ENCODE measurements at regions not wholly inside any gene's neighbourhood (a gene's known extent, or its start where the extent isn't known, plus 50 kb on each side); places are given as distances from the start of the nearest gene placed in this dataset.

GRCh38 chr5:119833176-119833575 lies 203.8 kb downstream of the FAM170A start:
- WGBS (ENCODE audit: extremely low coverage, insufficient coverage, insufficient read length), result no CpG with 5 or more reads among the region's 4 CpGs
- Histone ChIP-seq H3K4me1 (ENCODE audit: control insufficient read depth in 1 of 2, insufficient read depth in 2 of 2, low read length in 2 of 2) (no peaks in the 10 kb centered on the region), H3K4ac (ENCODE audit: low read depth, low read length) (no peak overlapping the region), H3K18ac (ENCODE audit: low read length) (no peak overlapping the region), H3K27ac (ENCODE audit: low read depth, low read length) (no peak overlapping the region), H4K8ac (ENCODE audit: low read depth, low read length) (no peak overlapping the region), H3K9me3 (ENCODE audit: insufficient read depth, low read depth, low read length) (no peaks in the 10 kb centered on the region), H3K27me3 (ENCODE audit: insufficient read depth, low read length) (no peaks in the 10 kb centered on the region), H2BK120ac (ENCODE audit: insufficient read depth, low read length, poor library complexity) (no peak overlapping the region), H3K36me3 (ENCODE audit: control insufficient read depth in 1 of 2, insufficient read depth in 2 of 2, low read length in 2 of 2) (no peaks in the 10 kb centered on the region), H3K4me3 (ENCODE audit: low read depth, low read length) (no peak overlapping the region), H3K9ac (ENCODE audit: low read length) (no peak overlapping the region), H4K91ac (ENCODE audit: low read depth, low read length) (no peak overlapping the region), H2BK12ac (ENCODE audit: low read length) (no peak overlapping the region), H2AFZ (ENCODE audit: insufficient read depth, low read length, poor library complexity) (no peak overlapping the region), H3K14ac (ENCODE audit: low read length) (no peak overlapping the region), H2AK5ac (ENCODE audit: low read length) (no peak overlapping the region), H2BK5ac (ENCODE audit: low read depth, low read length, poor library complexity) (no peak overlapping the region), H3K79me1 (ENCODE audit: low read length) (no peaks in the 10 kb centered on the region), H3K23ac (ENCODE audit: low read length) (no peak overlapping the region), H3K79me2 (ENCODE audit: control insufficient read depth, insufficient read depth, low read length, poor library complexity) (no peaks in the 10 kb centered on the region), H3K4me2 (ENCODE audit: low read length) (no peak overlapping the region), H4K12ac (ENCODE audit: low read depth, low read length) (no peak overlapping the region)
- no peak for DNase-seq

GRCh38 chr5:119840175-119840574 lies 210.8 kb downstream of the FAM170A start:
- H3K4me3 ChIP-seq (ENCODE audit: low read depth, low read length), result no peak overlapping the region
- no peak for DNase-seq
- no peak overlapping the region for H3K4ac ChIP-seq (ENCODE audit: low read depth, low read length)
- no peaks in the 10 kb centered on the region for H3K79me1 ChIP-seq (ENCODE audit: low read length)
- H4K91ac ChIP-seq (ENCODE audit: low read depth, low read length), result no peak overlapping the region
- H3K14ac ChIP-seq (ENCODE audit: low read length), result no peak overlapping the region
- no peaks in the 10 kb centered on the region for H3K79me2 ChIP-seq (ENCODE audit: control insufficient read depth, insufficient read depth, low read length, poor library complexity)
- H2BK120ac ChIP-seq (ENCODE audit: insufficient read depth, low read length, poor library complexity), result no peak overlapping the region
- no peak overlapping the region for H3K23ac ChIP-seq (ENCODE audit: low read length)
- H3K9ac ChIP-seq (ENCODE audit: low read length), result no peak overlapping the region
- H3K36me3 ChIP-seq (ENCODE audit: control insufficient read depth in 1 of 2, insufficient read depth in 2 of 2, low read length in 2 of 2), result no peaks in the 10 kb centered on the region
- H4K12ac ChIP-seq (ENCODE audit: low read depth, low read length), result no peak overlapping the region
- H3K27me3 ChIP-seq (ENCODE audit: insufficient read depth, low read length), result no peaks in the 10 kb centered on the region
- H3K9me3 ChIP-seq (ENCODE audit: insufficient read depth, low read depth, low read length), result no peaks in the 10 kb centered on the region
- no peak overlapping the region for H2BK5ac ChIP-seq (ENCODE audit: low read depth, low read length, poor library complexity)
- no peak overlapping the region for H2BK12ac ChIP-seq (ENCODE audit: low read length)
- H2AK5ac ChIP-seq (ENCODE audit: low read length), result no peak overlapping the region
- H3K4me1 ChIP-seq (ENCODE audit: control insufficient read depth in 1 of 2, insufficient read depth in 2 of 2, low read length in 2 of 2), result no peaks in the 10 kb centered on the region
- no peak overlapping the region for H3K27ac ChIP-seq (ENCODE audit: low read depth, low read length)
- no peak overlapping the region for H3K4me2 ChIP-seq (ENCODE audit: low read length)
- H4K8ac ChIP-seq (ENCODE audit: low read depth, low read length), result no peak overlapping the region
- no peak overlapping the region for H2AFZ ChIP-seq (ENCODE audit: insufficient read depth, low read length, poor library complexity)
- H3K18ac ChIP-seq (ENCODE audit: low read length), result no peak overlapping the region

- no peak overlapping the region for H3K18ac ChIP-seq (ENCODE audit: low read length)
- no peak overlapping the region for H4K12ac ChIP-seq (ENCODE audit: low read depth, low read length)
- no peak overlapping the region for H2AK5ac ChIP-seq (ENCODE audit: low read length)
- H3K79me1 ChIP-seq (ENCODE audit: low read length), result no peaks in the 10 kb centered on the region
- no CpG with 5 or more reads among the region's 2 CpGs for WGBS (ENCODE audit: extremely low coverage, insufficient coverage, insufficient read length)
- no peak overlapping the region for H3K4me2 ChIP-seq (ENCODE audit: low read length)
- no peak overlapping the region for H3K4ac ChIP-seq (ENCODE audit: low read depth, low read length)
- no peak overlapping the region for H3K23ac ChIP-seq (ENCODE audit: low read length)
- no peaks in the 10 kb centered on the region for H3K9me3 ChIP-seq (ENCODE audit: insufficient read depth, low read depth, low read length)
- no peaks in the 10 kb centered on the region for H3K4me1 ChIP-seq (ENCODE audit: control insufficient read depth in 1 of 2, insufficient read depth in 2 of 2, low read length in 2 of 2)
- H2BK5ac ChIP-seq (ENCODE audit: low read depth, low read length, poor library complexity), result no peak overlapping the region
- no peak overlapping the region for H4K8ac ChIP-seq (ENCODE audit: low read depth, low read length)
- no peak overlapping the region for H3K14ac ChIP-seq (ENCODE audit: low read length)
- no peak overlapping the region for H3K27ac ChIP-seq (ENCODE audit: low read depth, low read length)
- no peak overlapping the region for H3K4me3 ChIP-seq (ENCODE audit: low read depth, low read length)
- H3K27me3 ChIP-seq (ENCODE audit: insufficient read depth, low read length), result no peaks in the 10 kb centered on the region
- no peak overlapping the region for H4K91ac ChIP-seq (ENCODE audit: low read depth, low read length)
- H2BK12ac ChIP-seq (ENCODE audit: low read length), result no peak overlapping the region
- no peak overlapping the region for H2AFZ ChIP-seq (ENCODE audit: insufficient read depth, low read length, poor library complexity)
- no peak overlapping the region for H2BK120ac ChIP-seq (ENCODE audit: insufficient read depth, low read length, poor library complexity)
- H3K79me2 ChIP-seq (ENCODE audit: control insufficient read depth, insufficient read depth, low read length, poor library complexity), result no peaks in the 10 kb centered on the region
- no peak for DNase-seq
- H3K36me3 ChIP-seq (ENCODE audit: control insufficient read depth in 1 of 2, insufficient read depth in 2 of 2, low read length in 2 of 2), result no peaks in the 10 kb centered on the region
- no peak overlapping the region for H3K9ac ChIP-seq (ENCODE audit: low read length)
These were observed 222.8 kb downstream of the FAM170A start for GRCh38 chr5:119852140-119852539.

- Histone ChIP-seq H3K23ac (ENCODE audit: low read length) (no peak overlapping the region), H2AFZ (ENCODE audit: insufficient read depth, low read length, poor library complexity) (no peak overlapping the region), H3K4me3 (ENCODE audit: low read depth, low read length) (no peak overlapping the region), H3K4me2 (ENCODE audit: low read length) (no peak overlapping the region), H4K91ac (ENCODE audit: low read depth, low read length) (no peak overlapping the region), H3K4me1 (ENCODE audit: control insufficient read depth in 1 of 2, insufficient read depth in 2 of 2, low read length in 2 of 2) (no peaks in the 10 kb centered on the region), H2BK120ac (ENCODE audit: insufficient read depth, low read length, poor library complexity) (no peak overlapping the region), H3K18ac (ENCODE audit: low read length) (no peak overlapping the region), H3K4ac (ENCODE audit: low read depth, low read length) (no peak overlapping the region), H3K27ac (ENCODE audit: low read depth, low read length) (no peak overlapping the region), H2BK5ac (ENCODE audit: low read depth, low read length, poor library complexity) (no peak overlapping the region), H3K79me2 (ENCODE audit: control insufficient read depth, insufficient read depth, low read length, poor library complexity) (no peaks in the 10 kb centered on the region), H3K27me3 (ENCODE audit: insufficient read depth, low read length) (no peaks in the 10 kb centered on the region), H3K9me3 (ENCODE audit: insufficient read depth, low read depth, low read length) (no peaks in the 10 kb centered on the region), H3K9ac (ENCODE audit: low read length) (no peak overlapping the region), H2AK5ac (ENCODE audit: low read length) (no peak overlapping the region), H3K36me3 (ENCODE audit: control insufficient read depth in 1 of 2, insufficient read depth in 2 of 2, low read length in 2 of 2) (no peaks in the 10 kb centered on the region), H2BK12ac (ENCODE audit: low read length) (no peak overlapping the region), H3K79me1 (ENCODE audit: low read length) (no peaks in the 10 kb centered on the region), H4K12ac (ENCODE audit: low read depth, low read length) (no peak overlapping the region), H4K8ac (ENCODE audit: low read depth, low read length) (no peak overlapping the region), H3K14ac (ENCODE audit: low read length) (no peak overlapping the region)
- DNase-seq, result no peak
These were observed 231.1 kb downstream of the FAM170A start for GRCh38 chr5:119860463-119860862.

- no peak overlapping the region for H2AFZ ChIP-seq (ENCODE audit: insufficient read depth, low read length, poor library complexity)
- no peak overlapping the region for H3K27ac ChIP-seq (ENCODE audit: low read depth, low read length)
- H4K91ac ChIP-seq (ENCODE audit: low read depth, low read length), result no peak overlapping the region
- H3K4me1 ChIP-seq (ENCODE audit: control insufficient read depth in 1 of 2, insufficient read depth in 2 of 2, low read length in 2 of 2), result no peaks in the 10 kb centered on the region
- no peak for DNase-seq
- H3K9ac ChIP-seq (ENCODE audit: low read length), result no peak overlapping the region
- no peak overlapping the region for H3K4me3 ChIP-seq (ENCODE audit: low read depth, low read length)
- H3K4me2 ChIP-seq (ENCODE audit: low read length), result no peak overlapping the region
- WGBS (ENCODE audit: extremely low coverage, insufficient coverage, insufficient read length), result no CpG with 5 or more reads among the region's 4 CpGs
- H2BK120ac ChIP-seq (ENCODE audit: insufficient read depth, low read length, poor library complexity), result no peak overlapping the region
- H3K9me3 ChIP-seq (ENCODE audit: insufficient read depth, low read depth, low read length), result no peaks in the 10 kb centered on the region
- H3K14ac ChIP-seq (ENCODE audit: low read length), result no peak overlapping the region
- H3K27me3 ChIP-seq (ENCODE audit: insufficient read depth, low read length), result no peaks in the 10 kb centered on the region
- no peaks in the 10 kb centered on the region for H3K79me1 ChIP-seq (ENCODE audit: low read length)
- no peak overlapping the region for H3K18ac ChIP-seq (ENCODE audit: low read length)
- H3K79me2 ChIP-seq (ENCODE audit: control insufficient read depth, insufficient read depth, low read length, poor library complexity), result no peaks in the 10 kb centered on the region
- no peak overlapping the region for H4K8ac ChIP-seq (ENCODE audit: low read depth, low read length)
- H2AK5ac ChIP-seq (ENCODE audit: low read length), result no peak overlapping the region
- no peaks in the 10 kb centered on the region for H3K36me3 ChIP-seq (ENCODE audit: control insufficient read depth in 1 of 2, insufficient read depth in 2 of 2, low read length in 2 of 2)
- no peak overlapping the region for H2BK5ac ChIP-seq (ENCODE audit: low read depth, low read length, poor library complexity)
- H2BK12ac ChIP-seq (ENCODE audit: low read length), result no peak overlapping the region
- H3K23ac ChIP-seq (ENCODE audit: low read length), result no peak overlapping the region
- no peak overlapping the region for H3K4ac ChIP-seq (ENCODE audit: low read depth, low read length)
- H4K12ac ChIP-seq (ENCODE audit: low read depth, low read length), result no peak overlapping the region
These were observed 233.3 kb downstream of the FAM170A start for GRCh38 chr5:119862619-119863018.

Measured in trophoblast cell (in vitro differentiated cells and primary cell).